PC-3 (cell line): ENCODE measurements at regions not wholly inside any gene's neighbourhood (a gene's known extent, or its start where the extent isn't known, plus 50 kb on each side); places are given as distances from the start of the nearest gene placed in this dataset.

Experiments
- ATAC-seq: fragments of 200-7000 bp; cut with Tn5 transposase; 2 replicates; pipeline ENCODE4 v1.9.1; 2020; ENCODE audit warnings: mild to moderate bottlenecking, moderate library complexity
- BruUV-seq: library from RNA; stranded (reverse); fragments of 400-500 nt; replicated peaks from 2 replicates; lab custom pipeline; 2021; lab: Mats Ljungman, UMichigan
- CTCF ChIA-PET: fragments of 300-600 bp; sonication (Branson Sonifier 250); formaldehyde crosslinking; loops from one replicate; lab custom pipeline; 2022; ENCODE audit warnings: antibody characterized with exemption; lab: Charles Lee
- POLR2A ChIA-PET: fragments of 300-600 bp; sonication (Branson Sonifier 250); formaldehyde crosslinking; loops from one replicate; lab custom pipeline; 2022; ENCODE audit warnings: antibody characterized with exemption; ENCODE audit not compliant: unreplicated experiment; lab: Charles Lee
- DNase-seq: peaks from one replicate; pipeline ENCODE4 v3.0.0-alpha.2; 2015
- H2AFZ ChIP-seq: fragments of 300-600 bp; sonication (generic); 2 replicates; pipeline ENCODE4 v1.6.0; 2016; ENCODE audit warnings: antibody characterized with exemption, low read length
- H3F3A ChIP-seq: fragments of 300-600 bp; sonication (generic); one replicate; pipeline ENCODE4 v1.6.0; 2017; ENCODE audit warnings: antibody characterized with exemption, low read length, control low read depth, mild to moderate bottlenecking; ENCODE audit not compliant: unreplicated experiment
- H3K27ac ChIP-seq: fragments of 300-600 bp; sonication (generic); 2 replicates; pipeline ENCODE4 v1.5.1; 2016; ENCODE audit warnings: mild to moderate bottlenecking, low read length
- H3K27me3 ChIP-seq: fragments of 300-600 bp; sonication (generic); 2 replicates; pipeline ENCODE4 v1.6.1; 2016; ENCODE audit warnings: low read length, mixed read lengths
- H3K36me3 ChIP-seq: fragments of 300-600 bp; sonication (generic); 2 replicates; pipeline ENCODE4 v1.6.1; 2016; ENCODE audit warnings: low read depth, mixed run types, low read length, mixed read lengths
- H3K4me1 ChIP-seq: fragments of 300-600 bp; sonication (generic); 2 replicates; pipeline ENCODE4 v1.5.1; 2016; ENCODE audit warnings: low read length; ENCODE audit not compliant: insufficient read depth
- H3K4me2 ChIP-seq: fragments of 300-600 bp; sonication (generic); 2 replicates; pipeline ENCODE4 v1.6.0; 2016; ENCODE audit warnings: low read length
- H3K4me3 ChIP-seq: fragments of 300-600 bp; sonication (generic); 2 replicates; pipeline ENCODE4 v1.5.1; 2016; ENCODE audit warnings: mild to moderate bottlenecking, low read length, mixed read lengths
- H3K79me2 ChIP-seq: fragments of 300-600 bp; sonication (generic); 2 replicates; pipeline ENCODE4 v1.6.1; 2017; ENCODE audit warnings: low read length, mixed read lengths
- H3K9ac ChIP-seq: fragments of 300-600 bp; sonication (generic); 2 replicates; pipeline ENCODE4 v1.6.0; 2016; ENCODE audit warnings: mild to moderate bottlenecking, low read length
- H3K9me2 ChIP-seq: fragments of 300-600 bp; sonication (generic); replicated peaks from 2 replicates; pipeline ENCODE4 v1.6.1; 2016; ENCODE audit warnings: mixed run types, low read length, mixed read lengths
- H3K9me3 ChIP-seq: fragments of 300-600 bp; sonication (generic); 2 replicates; pipeline ENCODE4 v1.6.1; 2016; ENCODE audit warnings: low read length, mixed read lengths
- H4K20me1 ChIP-seq: fragments of 300-600 bp; sonication (generic); 2 replicates; pipeline ENCODE4 v1.6.1; 2016; ENCODE audit warnings: low read length, mixed read lengths
- EZH2 ChIP-seq: fragments of 300-600 bp; sonication (generic); IDR thresholded peaks from one replicate; pipeline ENCODE4 v1.6.1; 2017; ENCODE audit warnings: antibody characterized with exemption, mild to moderate bottlenecking, low read length; ENCODE audit not compliant: unreplicated experiment
- EZH2phosphoT487 ChIP-seq: fragments of 300-600 bp; sonication (generic); IDR thresholded peaks from 2 replicates; pipeline ENCODE4 v1.6.1; 2018; ENCODE audit warnings: mild to moderate bottlenecking, antibody characterized with exemption, low read length, borderline replicate concordance
- intact Hi-C: fragments of 100-400 bp; cut with micrococcal nuclease; formaldehyde crosslinking; loops from 2 replicates; pipeline ENCODE4 v1.9.0; 2023
- TF ChIP-seq, protein P1 (sequence below): fragments of 300-600 bp; sonication (generic); conservative IDR thresholded peaks from 2 replicates; pipeline ENCODE4 v1.5.1; 2017; ENCODE audit warnings: antibody characterized with exemption, low read depth, mild to moderate bottlenecking, low read length

- Histone ChIP-seq H3F3A (no peaks in the 10 kb centered on the region), H3K36me3 (no peaks in the 10 kb centered on the region), H3K4me1 (no peaks in the 10 kb centered on the region), H3K4me2 (no peak overlapping the region), H3K27ac (no peak overlapping the region), H3K79me2 (no peaks in the 10 kb centered on the region), H4K20me1 (no peaks in the 10 kb centered on the region), H3K27me3 (no peaks in the 10 kb centered on the region), H3K9me2 (no peaks in the 10 kb centered on the region), H3K9me3 (no peaks in the 10 kb centered on the region), H3K9ac (no peak overlapping the region), H2AFZ (no peak overlapping the region), H3K4me3 (no peak overlapping the region)
- TF ChIP-seq EZH2 = no peak
- BruUV-seq = no TSS peak
- intact Hi-C loops = no loop called here
- ChIA-PET POLR2A (no interaction called here), CTCF (no interaction called here)
- DNase-seq (no peak), ATAC-seq (no peak)
Observed at GRCh38 chr5:105536675-105537074, 1974.1 kb upstream of the NUDT12 start.

DNA sequence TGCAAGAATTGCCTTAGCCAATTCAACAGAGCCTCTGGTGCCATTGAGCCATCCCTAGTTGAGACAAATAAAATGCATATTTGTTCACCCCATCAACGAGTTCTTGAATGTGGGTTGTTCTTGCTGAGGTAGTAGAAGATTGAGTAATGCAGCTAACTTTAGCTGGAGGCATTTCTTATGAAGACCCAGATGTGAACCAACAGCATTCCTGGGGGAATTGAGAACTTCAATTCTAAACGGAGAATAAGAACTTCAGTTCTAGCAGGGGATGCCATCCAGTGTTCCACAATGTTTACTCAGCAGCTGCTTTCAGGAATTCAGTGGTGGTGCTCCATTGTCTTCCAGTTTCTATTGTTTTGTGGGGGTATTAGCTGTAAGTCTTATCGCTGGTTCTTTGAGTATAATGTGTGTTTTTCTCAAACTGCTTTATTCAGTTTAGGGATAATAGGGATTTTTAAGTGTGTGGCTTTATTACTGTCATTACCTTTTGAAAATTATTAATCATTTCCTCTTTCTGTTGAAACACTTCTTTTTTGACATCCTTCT, 1968.2 kb upstream of the NUDT12 start:
- intact Hi-C loops = no loop called here
- no peaks in the 10 kb centered on the region for H4K20me1 ChIP-seq
- no peaks in the 10 kb centered on the region for H3K36me3 ChIP-seq
- no peaks in the 10 kb centered on the region for H3F3A ChIP-seq
- ATAC-seq (no peak), DNase-seq (no peak)
- POLR2A ChIA-PET = no interaction called here
- no peaks in the 10 kb centered on the region for H3K9me2 ChIP-seq
- H3K9me3 ChIP-seq = no peaks in the 10 kb centered on the region
- CTCF ChIA-PET = no interaction called here
- no peak for TF ChIP-seq EZH2phosphoT487
- TF ChIP-seq, protein P1, sequence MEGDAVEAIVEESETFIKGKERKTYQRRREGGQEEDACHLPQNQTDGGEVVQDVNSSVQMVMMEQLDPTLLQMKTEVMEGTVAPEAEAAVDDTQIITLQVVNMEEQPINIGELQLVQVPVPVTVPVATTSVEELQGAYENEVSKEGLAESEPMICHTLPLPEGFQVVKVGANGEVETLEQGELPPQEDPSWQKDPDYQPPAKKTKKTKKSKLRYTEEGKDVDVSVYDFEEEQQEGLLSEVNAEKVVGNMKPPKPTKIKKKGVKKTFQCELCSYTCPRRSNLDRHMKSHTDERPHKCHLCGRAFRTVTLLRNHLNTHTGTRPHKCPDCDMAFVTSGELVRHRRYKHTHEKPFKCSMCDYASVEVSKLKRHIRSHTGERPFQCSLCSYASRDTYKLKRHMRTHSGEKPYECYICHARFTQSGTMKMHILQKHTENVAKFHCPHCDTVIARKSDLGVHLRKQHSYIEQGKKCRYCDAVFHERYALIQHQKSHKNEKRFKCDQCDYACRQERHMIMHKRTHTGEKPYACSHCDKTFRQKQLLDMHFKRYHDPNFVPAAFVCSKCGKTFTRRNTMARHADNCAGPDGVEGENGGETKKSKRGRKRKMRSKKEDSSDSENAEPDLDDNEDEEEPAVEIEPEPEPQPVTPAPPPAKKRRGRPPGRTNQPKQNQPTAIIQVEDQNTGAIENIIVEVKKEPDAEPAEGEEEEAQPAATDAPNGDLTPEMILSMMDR = no peak
- no peak for TF ChIP-seq EZH2
- no peaks in the 10 kb centered on the region for H3K4me1 ChIP-seq
- no peaks in the 10 kb centered on the region for H3K27me3 ChIP-seq
- no peak overlapping the region for H2AFZ ChIP-seq
- no peak overlapping the region for H3K4me3 ChIP-seq
- no peak overlapping the region for H3K27ac ChIP-seq
- H3K4me2 ChIP-seq = no peak overlapping the region
- H3K9ac ChIP-seq = no peak overlapping the region
- no peaks in the 10 kb centered on the region for H3K79me2 ChIP-seq
- no TSS peak for BruUV-seq

- Histone ChIP-seq H3K27ac (no peak overlapping the region), H3K9me3 (no peaks in the 10 kb centered on the region), H3K9ac (no peak overlapping the region), H3F3A (no peaks in the 10 kb centered on the region), H3K4me2 (no peak overlapping the region), H4K20me1 (no peaks in the 10 kb centered on the region), H3K27me3 (no peaks in the 10 kb centered on the region), H3K9me2 (no peaks in the 10 kb centered on the region), H3K79me2 (no peaks in the 10 kb centered on the region), H3K4me1 (no peaks in the 10 kb centered on the region), H3K4me3 (no peak overlapping the region), H2AFZ (no peak overlapping the region), H3K36me3 (no peaks in the 10 kb centered on the region)
- DNase-seq (no peak), ATAC-seq (no peak)
- TF ChIP-seq EZH2 (no peak), EZH2phosphoT487 (no peak)
- TF ChIP-seq, protein P1 = no peak
- ChIA-PET CTCF (no interaction called here), POLR2A (no interaction called here)
- intact Hi-C loops = no loop called here
- no TSS peak for BruUV-seq
Observed at GRCh38 chr5:105529851-105530250, 1967.3 kb upstream of the NUDT12 start.
